ENCODE measurements at regions not wholly inside any gene's neighbourhood (a gene's known extent, or its start where the extent isn't known, plus 50 kb on each side); places are given as distances from the start of the nearest gene placed in this dataset.

- no CpG with 5 or more reads among the region's 2 CpGs for WGBS (ENCODE audit: extremely low coverage, insufficient coverage, insufficient read length)
- Histone ChIP-seq H2BK12ac (ENCODE audit: low read length) (no peak overlapping the region), H3K4me2 (ENCODE audit: low read length) (no peak overlapping the region), H3K9ac (ENCODE audit: low read length) (no peak overlapping the region), H3K4ac (ENCODE audit: low read depth, low read length) (no peak overlapping the region), H3K27me3 (ENCODE audit: insufficient read depth, low read length) (no peaks in the 10 kb centered on the region), H4K91ac (ENCODE audit: low read depth, low read length) (no peak overlapping the region), H3K79me2 (ENCODE audit: control insufficient read depth, insufficient read depth, low read length, poor library complexity) (no peaks in the 10 kb centered on the region), H3K18ac (ENCODE audit: low read length) (no peak overlapping the region), H4K12ac (ENCODE audit: low read depth, low read length) (no peak overlapping the region), H3K36me3 (ENCODE audit: control insufficient read depth in 1 of 2, insufficient read depth in 2 of 2, low read length in 2 of 2) (no peaks in the 10 kb centered on the region), H3K23ac (ENCODE audit: low read length) (no peak overlapping the region), H3K79me1 (ENCODE audit: low read length) (no peaks in the 10 kb centered on the region), H4K8ac (ENCODE audit: low read depth, low read length) (no peak overlapping the region), H3K14ac (ENCODE audit: low read length) (no peak overlapping the region), H3K27ac (ENCODE audit: low read depth, low read length) (no peak overlapping the region), H2BK120ac (ENCODE audit: insufficient read depth, low read length, poor library complexity) (no peak overlapping the region), H2BK5ac (ENCODE audit: low read depth, low read length, poor library complexity) (no peak overlapping the region), H2AK5ac (ENCODE audit: low read length) (no peak overlapping the region), H2AFZ (ENCODE audit: insufficient read depth, low read length, poor library complexity) (no peak overlapping the region), H3K9me3 (ENCODE audit: insufficient read depth, low read depth, low read length) (no peaks in the 10 kb centered on the region), H3K4me3 (ENCODE audit: low read depth, low read length) (no peak overlapping the region), H3K4me1 (ENCODE audit: control insufficient read depth in 1 of 2, insufficient read depth in 2 of 2, low read length in 2 of 2) (no peaks in the 10 kb centered on the region)
- DNase-seq, result no peak
These were observed 145.7 kb upstream of the ARRDC3 start for GRCh38 chr5:91528831-91529230.

- H3K14ac ChIP-seq (ENCODE audit: low read length), result no peak overlapping the region
- no peak overlapping the region for H3K4me2 ChIP-seq (ENCODE audit: low read length)
- no peaks in the 10 kb centered on the region for H3K27me3 ChIP-seq (ENCODE audit: insufficient read depth, low read length)
- H3K18ac ChIP-seq (ENCODE audit: low read length), result no peak overlapping the region
- DNase-seq, result no peak
- no peak overlapping the region for H4K91ac ChIP-seq (ENCODE audit: low read depth, low read length)
- H3K79me1 ChIP-seq (ENCODE audit: low read length), result no peaks in the 10 kb centered on the region
- no peak overlapping the region for H3K27ac ChIP-seq (ENCODE audit: low read depth, low read length)
- no peak overlapping the region for H2AK5ac ChIP-seq (ENCODE audit: low read length)
- H3K9me3 ChIP-seq (ENCODE audit: insufficient read depth, low read depth, low read length), result no peaks in the 10 kb centered on the region
- no peak overlapping the region for H2AFZ ChIP-seq (ENCODE audit: insufficient read depth, low read length, poor library complexity)
- H2BK5ac ChIP-seq (ENCODE audit: low read depth, low read length, poor library complexity), result no peak overlapping the region
- H3K4ac ChIP-seq (ENCODE audit: low read depth, low read length), result no peak overlapping the region
- no peaks in the 10 kb centered on the region for H3K4me1 ChIP-seq (ENCODE audit: control insufficient read depth in 1 of 2, insufficient read depth in 2 of 2, low read length in 2 of 2)
- no peak overlapping the region for H3K9ac ChIP-seq (ENCODE audit: low read length)
- H2BK120ac ChIP-seq (ENCODE audit: insufficient read depth, low read length, poor library complexity), result no peak overlapping the region
- H4K8ac ChIP-seq (ENCODE audit: low read depth, low read length), result no peak overlapping the region
- no CpG with 5 or more reads among the region's 5 CpGs for WGBS (ENCODE audit: extremely low coverage, insufficient coverage, insufficient read length)
- H3K36me3 ChIP-seq (ENCODE audit: control insufficient read depth in 1 of 2, insufficient read depth in 2 of 2, low read length in 2 of 2), result no peaks in the 10 kb centered on the region
- H4K12ac ChIP-seq (ENCODE audit: low read depth, low read length), result no peak overlapping the region
- no peak overlapping the region for H2BK12ac ChIP-seq (ENCODE audit: low read length)
- H3K23ac ChIP-seq (ENCODE audit: low read length), result no peak overlapping the region
- H3K79me2 ChIP-seq (ENCODE audit: control insufficient read depth, insufficient read depth, low read length, poor library complexity), result no peaks in the 10 kb centered on the region
- H3K4me3 ChIP-seq (ENCODE audit: low read depth, low read length), result no peak overlapping the region
These were observed 138.7 kb upstream of the ARRDC3 start for GRCh38 chr5:91521785-91522184.

GRCh38 chr5:91521334-91521733 is 138.2 kb upstream of the ARRDC3 start:
- no peak overlapping the region for H3K14ac ChIP-seq (ENCODE audit: low read length)
- H3K9ac ChIP-seq (ENCODE audit: low read length), result no peak overlapping the region
- no peak overlapping the region for H2BK120ac ChIP-seq (ENCODE audit: insufficient read depth, low read length, poor library complexity)
- no peak overlapping the region for H3K27ac ChIP-seq (ENCODE audit: low read depth, low read length)
- H2BK12ac ChIP-seq (ENCODE audit: low read length), result no peak overlapping the region
- H3K23ac ChIP-seq (ENCODE audit: low read length), result no peak overlapping the region
- H3K4me2 ChIP-seq (ENCODE audit: low read length), result no peak overlapping the region
- H3K4me1 ChIP-seq (ENCODE audit: control insufficient read depth in 1 of 2, insufficient read depth in 2 of 2, low read length in 2 of 2), result no peaks in the 10 kb centered on the region
- H2AFZ ChIP-seq (ENCODE audit: insufficient read depth, low read length, poor library complexity), result no peak overlapping the region
- H4K91ac ChIP-seq (ENCODE audit: low read depth, low read length), result no peak overlapping the region
- no peak overlapping the region for H4K12ac ChIP-seq (ENCODE audit: low read depth, low read length)
- no peak overlapping the region for H2BK5ac ChIP-seq (ENCODE audit: low read depth, low read length, poor library complexity)
- peak in 1 of 2 donors; percentile 34 for DNase-seq
- no peak overlapping the region for H3K4me3 ChIP-seq (ENCODE audit: low read depth, low read length)
- H3K79me2 ChIP-seq (ENCODE audit: control insufficient read depth, insufficient read depth, low read length, poor library complexity), result no peaks in the 10 kb centered on the region
- H3K36me3 ChIP-seq (ENCODE audit: control insufficient read depth in 1 of 2, insufficient read depth in 2 of 2, low read length in 2 of 2), result no peaks in the 10 kb centered on the region
- no peaks in the 10 kb centered on the region for H3K79me1 ChIP-seq (ENCODE audit: low read length)
- WGBS (ENCODE audit: extremely low coverage, insufficient coverage, insufficient read length), result no CpG with 5 or more reads among the region's 1 CpG
- H3K9me3 ChIP-seq (ENCODE audit: insufficient read depth, low read depth, low read length), result no peaks in the 10 kb centered on the region
- no peak overlapping the region for H3K4ac ChIP-seq (ENCODE audit: low read depth, low read length)
- H3K18ac ChIP-seq (ENCODE audit: low read length), result no peak overlapping the region
- no peak overlapping the region for H4K8ac ChIP-seq (ENCODE audit: low read depth, low read length)
- H2AK5ac ChIP-seq (ENCODE audit: low read length), result no peak overlapping the region
- H3K27me3 ChIP-seq (ENCODE audit: insufficient read depth, low read length), result no peaks in the 10 kb centered on the region

- DNase-seq, result peak; percentile 4 to 45
- Histone ChIP-seq H4K12ac (ENCODE audit: low read depth, low read length) (no peak overlapping the region), H3K27me3 (ENCODE audit: insufficient read depth, low read length) (no peaks in the 10 kb centered on the region), H3K23ac (ENCODE audit: low read length) (no peak overlapping the region), H4K8ac (ENCODE audit: low read depth, low read length) (no peak overlapping the region), H2AK5ac (ENCODE audit: low read length) (no peak overlapping the region), H3K27ac (ENCODE audit: low read depth, low read length) (no peak overlapping the region), H3K9me3 (ENCODE audit: insufficient read depth, low read depth, low read length) (no peaks in the 10 kb centered on the region), H2BK120ac (ENCODE audit: insufficient read depth, low read length, poor library complexity) (no peak overlapping the region), H3K36me3 (ENCODE audit: control insufficient read depth in 1 of 2, insufficient read depth in 2 of 2, low read length in 2 of 2) (no peaks in the 10 kb centered on the region), H3K4me3 (ENCODE audit: low read depth, low read length) (no peak overlapping the region), H3K14ac (ENCODE audit: low read length) (no peak overlapping the region), H3K9ac (ENCODE audit: low read length) (no peak overlapping the region), H3K4ac (ENCODE audit: low read depth, low read length) (no peak overlapping the region), H3K4me1 (ENCODE audit: control insufficient read depth in 1 of 2, insufficient read depth in 2 of 2, low read length in 2 of 2) (no peaks in the 10 kb centered on the region), H3K79me2 (ENCODE audit: control insufficient read depth, insufficient read depth, low read length, poor library complexity) (no peaks in the 10 kb centered on the region), H4K91ac (ENCODE audit: low read depth, low read length) (no peak overlapping the region), H3K79me1 (ENCODE audit: low read length) (no peaks in the 10 kb centered on the region), H2BK5ac (ENCODE audit: low read depth, low read length, poor library complexity) (no peak overlapping the region), H3K18ac (ENCODE audit: low read length) (no peak overlapping the region), H2BK12ac (ENCODE audit: low read length) (no peak overlapping the region), H2AFZ (ENCODE audit: insufficient read depth, low read length, poor library complexity) (no peak overlapping the region), H3K4me2 (ENCODE audit: low read length) (no peak overlapping the region)
- no CpG with 5 or more reads among the region's 4 CpGs for WGBS (ENCODE audit: extremely low coverage, insufficient coverage, insufficient read length)
These were observed 131.3 kb upstream of the ARRDC3 start for GRCh38 chr5:91514400-91514799.
